Keratinocyte (primary cell): ENCODE measurements at regions not wholly inside any gene's neighbourhood (a gene's known extent, or its start where the extent isn't known, plus 50 kb on each side); places are given as distances from the start of the nearest gene placed in this dataset.

ENCODE experiments used
- DNase-seq: peaks from one replicate; pipeline ENCODE4 v3.0.0-alpha.2; 2011; ENCODE audit warnings: low read depth, missing footprints, low spot score
- FAIRE-seq: peaks from 2 replicates; lab custom pipeline; 2011; peaks lifted over from hg19 to GRCh38; lab: Jason Lieb, UNC
- H2AFZ ChIP-seq: 2 replicates; pipeline ENCODE4 v1.6.0; 2012; ENCODE audit warnings: low read length, control low read depth, inconsistent platforms; ENCODE audit not compliant: control insufficient read depth
- H3K27ac ChIP-seq: 2 replicates; pipeline ENCODE4 v1.5.1; 2011; ENCODE audit warnings: low read length; ENCODE audit not compliant: control insufficient read depth, insufficient read depth
- H3K27me3 ChIP-seq: 3 replicates; pipeline ENCODE4 v1.6.0; 2011; ENCODE audit warnings: low read length; ENCODE audit not compliant: control insufficient read depth, insufficient read depth; ENCODE audit errors: extremely low read depth
- H3K36me3 ChIP-seq, 2 experiments: 2 replicates in 1 of 2; 3 replicates in 1 of 2; pipeline ENCODE4 v1.5.1; 2011; ENCODE audit warnings: low read length in 2 of 2, mild to moderate bottlenecking in 1 of 2; ENCODE audit not compliant: control insufficient read depth in 2 of 2, insufficient read depth in 2 of 2; ENCODE audit errors: extremely low read depth in 1 of 2
- H3K4me1 ChIP-seq: 3 replicates; pipeline ENCODE4 v1.5.1; 2011; ENCODE audit warnings: low read length; ENCODE audit not compliant: control insufficient read depth, insufficient read depth; ENCODE audit errors: extremely low read depth
- H3K4me2 ChIP-seq: 3 replicates; pipeline ENCODE4 v1.6.0; 2011; ENCODE audit warnings: low read depth, low read length; ENCODE audit not compliant: control insufficient read depth, insufficient read depth; ENCODE audit errors: extremely low read depth
- H3K4me3 ChIP-seq, 3 experiments: fragments of 200-600 bp in 1 of 3; sonication (generic) in 1 of 3; 2 replicates in 2 of 3; 3 replicates in 1 of 3; pipeline ENCODE4 v1.5.1; 2011 to 2016; ENCODE audit warnings: low read length in 3 of 3, mild to moderate bottlenecking in 3 of 3, control low read depth in 2 of 3, inconsistent platforms in 1 of 3, low read depth in 1 of 3, mixed read lengths in 1 of 3, mixed run types in 1 of 3, moderate library complexity in 1 of 3; ENCODE audit not compliant: control insufficient read depth in 2 of 3, insufficient read depth in 2 of 3; ENCODE audit errors: extremely low read depth in 1 of 3
- H3K79me2 ChIP-seq: 2 replicates; pipeline ENCODE4 v1.6.0; 2012; ENCODE audit warnings: low read length; ENCODE audit not compliant: control insufficient read depth, insufficient read depth
- H3K9ac ChIP-seq: 3 replicates; pipeline ENCODE4 v1.6.0; 2011; ENCODE audit warnings: low read length; ENCODE audit not compliant: control insufficient read depth, insufficient read depth; ENCODE audit errors: extremely low read depth
- H3K9me1 ChIP-seq: 3 replicates; pipeline ENCODE4 v1.6.0; 2011; ENCODE audit warnings: low read length; ENCODE audit not compliant: control insufficient read depth, insufficient read depth; ENCODE audit errors: extremely low read depth
- H3K9me3 ChIP-seq: 2 replicates; pipeline ENCODE4 v1.5.1; 2012; ENCODE audit warnings: low read depth, low read length; ENCODE audit not compliant: control insufficient read depth
- H4K20me1 ChIP-seq: 3 replicates; pipeline ENCODE4 v1.6.0; 2011; ENCODE audit warnings: low read length; ENCODE audit not compliant: control insufficient read depth, insufficient read depth; ENCODE audit errors: extremely low read depth
- CTCF ChIP-seq, 3 experiments: IDR thresholded peaks in 1 of 3; conservative IDR thresholded peaks in 1 of 3; optimal IDR thresholded peaks in 1 of 3; 2 replicates in 2 of 3; 3 replicates in 1 of 3; pipeline versions ENCODE3 to v1.5.1; 2011; ENCODE audit warnings: low read length in 3 of 3, mild to moderate bottlenecking in 3 of 3, moderate library complexity in 2 of 3, control low read depth in 1 of 3, inconsistent platforms in 1 of 3; ENCODE audit not compliant: insufficient read depth in 2 of 3; ENCODE audit errors: extremely low read depth in 1 of 3
- EZH2 ChIP-seq: IDR thresholded peaks from one replicate; pipeline ENCODE4 v1.6.1; 2012; ENCODE audit warnings: inconsistent platforms, mild to moderate bottlenecking, low read length, moderate library complexity
- dilution Hi-C: fragments of 300-500 bp; cut with MboI; formaldehyde crosslinking; loops from one replicate; pipeline ENCODE4 v1.7.0; 2020; ENCODE audit warnings: low sequenced_read_pairs; ENCODE audit not compliant: extremely low pct_ligation_motif_present

- dilution Hi-C loops, result no loop called here
- no peaks in the 10 kb centered on the region for H3K27me3 ChIP-seq
- no peak for FAIRE-seq
Observed at GRCh38 chr21:35208810-35209517, 159.9 kb upstream of the RUNX1 start.

GRCh38 chr21:35208104-35208503 is 159.0 kb upstream of the RUNX1 start:
- dilution Hi-C loops, result no loop called here
- H3K4me1 ChIP-seq, result peaks cover 28% of the 10 kb centered on the region
- H3K9ac ChIP-seq, result no peak overlapping the region
- no peak overlapping the region for H3K4me3 ChIP-seq
- no peaks in the 10 kb centered on the region for H4K20me1 ChIP-seq
- no peaks in the 10 kb centered on the region for H3K9me1 ChIP-seq
- no peak overlapping the region for H3K27ac ChIP-seq
- no peaks in the 10 kb centered on the region for H3K79me2 ChIP-seq
- DNase-seq (no peak), FAIRE-seq (no peak)
- TF ChIP-seq EZH2, result no peak
- TF ChIP-seq CTCF (optimal IDR thresholded peaks at IDR 0.05 in 1 of 3, IDR thresholded peaks at IDR 0.05 in 1 of 3, conservative IDR thresholded peaks at IDR 0.05 in 1 of 3; ENCODE audit: extremely low read depth in 1 of 3, insufficient read depth in 2 of 3, low read length in 3 of 3), result no peak
- no peak overlapping the region for H2AFZ ChIP-seq
- H3K36me3 ChIP-seq, result no peaks in the 10 kb centered on the region
- no peaks in the 10 kb centered on the region for H3K9me3 ChIP-seq
- H3K4me2 ChIP-seq, result no peak overlapping the region
- no peaks in the 10 kb centered on the region for H3K27me3 ChIP-seq

More at GRCh38 chr21:35208810-35209517, 159.9 kb upstream of the RUNX1 start:
- Histone ChIP-seq H3K9me1 (no peaks in the 10 kb centered on the region), H3K9ac (peak overlapping the region; percentile 17), H3K79me2 (no peaks in the 10 kb centered on the region), H3K36me3 (no peaks in the 10 kb centered on the region), H2AFZ (peak overlapping the region; percentile 24), H3K4me1 (peaks cover 28% of the 10 kb centered on the region), H4K20me1 (no peaks in the 10 kb centered on the region), H3K27ac (peak overlapping the region; percentile 34), H3K9me3 (no peaks in the 10 kb centered on the region), H3K4me2 (peak overlapping the region; percentile 36), H3K4me3 (no peak overlapping the region)
- DNase-seq, result no peak
- no peak for TF ChIP-seq EZH2

GRCh38 chr21:35207322-35207721 is 158.2 kb upstream of the RUNX1 start:
- no peak overlapping the region for H3K9ac ChIP-seq
- H3K4me1 ChIP-seq, result peaks cover 24% of the 10 kb centered on the region
- no peaks in the 10 kb centered on the region for H3K79me2 ChIP-seq
- H2AFZ ChIP-seq, result no peak overlapping the region
- no peak overlapping the region for H3K4me2 ChIP-seq
- H4K20me1 ChIP-seq, result no peaks in the 10 kb centered on the region
- no peaks in the 10 kb centered on the region for H3K9me3 ChIP-seq
- no peaks in the 10 kb centered on the region for H3K27me3 ChIP-seq
- FAIRE-seq, result no peak
- no peaks in the 10 kb centered on the region for H3K9me1 ChIP-seq
- H3K27ac ChIP-seq, result no peak overlapping the region
- no peaks in the 10 kb centered on the region for H3K36me3 ChIP-seq
- TF ChIP-seq EZH2 (no peak), CTCF (optimal IDR thresholded peaks at IDR 0.05 in 1 of 3, IDR thresholded peaks at IDR 0.05 in 1 of 3, conservative IDR thresholded peaks at IDR 0.05 in 1 of 3; ENCODE audit: extremely low read depth in 1 of 3, insufficient read depth in 2 of 3, low read length in 3 of 3) (no peak)
- no peak overlapping the region for H3K4me3 ChIP-seq
- dilution Hi-C loops, result no loop called here
- no peak for DNase-seq
